Pancreas (tissue), 10 donors: ENCODE measurements at regions not wholly inside any gene's neighbourhood (a gene's known extent, or its start where the extent isn't known, plus 50 kb on each side); places are given as distances from the start of the nearest gene placed in this dataset.

Experiments
- ATAC-seq, 4 donors: fragments of 200-7000 bp; cut with Tn5 transposase; one replicate each; pipeline versions ENCODE4 v1.8.0 to v1.9.1; 2020; ENCODE audit warnings: mild to moderate bottlenecking in 4 of 4, moderate library complexity in 4 of 4
- DNase-seq, 6 donors: peaks; one replicate each; pipeline ENCODE4 v3.0.0-alpha.2; 2020
- FAIRE-seq: peaks from 2 replicates; lab custom pipeline; 2012; peaks lifted over from hg19 to GRCh38; lab: Jason Lieb, UNC
- H3K27ac ChIP-seq, 4 donors: fragments of 200-600 bp; sonication (generic); 1 replicate in 3 of 4; 2 replicates in 1 of 4; pipeline versions ENCODE4 v1.5.0 to v1.8.0; 2020
- H3K27me3 ChIP-seq, 4 donors: fragments of 200-600 bp; one replicate each; pipeline ENCODE4 v1.8.0; 2021
- H3K36me3 ChIP-seq, 3 donors: fragments of 200-600 bp; sonication (generic) in 1 of 3; one replicate each; pipeline versions ENCODE4 v1.5.0 to v1.8.0; 2020 to 2021
- H3K4me1 ChIP-seq, 3 donors: fragments of 200-600 bp; one replicate each; pipeline ENCODE4 v1.8.0; 2021
- H3K4me3 ChIP-seq, 4 donors: fragments of 200-600 bp; sonication (generic) in 2 of 4; one replicate each; pipeline versions ENCODE4 v1.5.0 to v1.8.0; 2020 to 2021
- H3K9me3 ChIP-seq, 4 donors: fragments of 200-600 bp; one replicate each; pipeline ENCODE4 v1.8.0; 2021
- WGBS, 2 donors: extraction: QIAGEN DNeasy Blood & Tissue Kit; methylation state at CpG; one replicate each; pipeline ENCODE4 v1.1.7; 2013; 5-methylcytosine and 5-hydroxymethylcytosine counted together
- intact Hi-C, 3 donors: fragments of 100-400 bp; cut with DNase I; formaldehyde crosslinking; loops; one replicate each; pipeline versions ENCODE4 v1.11.1 to v1.14.2; 2022
- TF ChIP-seq, protein P1 (sequence below), 4 donors: fragments of 200-600 bp; sonication (generic) in 3 of 4; IDR thresholded peaks; one replicate each; pipeline versions ENCODE4 v1.5.0 to v1.8.0; 2021; ENCODE audit warnings: antibody characterized with exemption in 4 of 4
- donor health status: healthy with polysubstance abuse.
- donor health status: DM: no; HTN: no; CAD: no; lungs with moderate emphysema.
- donor health status: DM: no; HTN: no; CAD: no.
- donor health status: control.
- donor health status: control.
- donor health status: Bipolar disorder and iron deficiency.
- donor health status: DM: yes; HTN: yes; CAD: no.
- donor health status: DM: no; HTN: no; CAD: no.
- donor health status: DM: no; HTN: no; CAD: no.
- donor health status: DM: yes; HTN: yes; CAD: no.

DNA sequence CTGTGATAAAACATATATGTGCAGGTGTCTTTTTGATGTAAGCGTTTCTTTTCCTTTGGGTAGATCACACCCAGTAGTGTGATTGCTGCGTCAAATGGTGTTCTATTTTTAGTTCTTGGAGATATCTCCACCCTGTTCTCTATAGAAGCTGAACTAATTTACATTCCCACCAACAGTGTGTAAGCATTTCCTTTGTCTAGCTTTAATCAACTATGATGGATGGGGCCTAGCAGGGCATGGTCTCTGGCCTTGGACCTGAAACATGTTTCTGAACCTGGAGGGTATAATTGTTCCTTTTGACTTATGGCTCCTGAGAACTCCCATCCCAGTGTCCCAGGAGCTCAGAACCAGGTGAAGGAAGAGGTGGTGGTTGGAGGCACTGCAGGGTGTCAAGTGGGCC is 93.9 kb downstream of the HAPSTR1 start:
- FAIRE-seq (no peak), DNase-seq (no peak), ATAC-seq (no peak)
- H3K9me3 ChIP-seq: no peaks in the 10 kb centered on the region
- H3K36me3 ChIP-seq: no peaks in the 10 kb centered on the region
- H3K27ac ChIP-seq: no peak overlapping the region
- TF ChIP-seq, protein P1, sequence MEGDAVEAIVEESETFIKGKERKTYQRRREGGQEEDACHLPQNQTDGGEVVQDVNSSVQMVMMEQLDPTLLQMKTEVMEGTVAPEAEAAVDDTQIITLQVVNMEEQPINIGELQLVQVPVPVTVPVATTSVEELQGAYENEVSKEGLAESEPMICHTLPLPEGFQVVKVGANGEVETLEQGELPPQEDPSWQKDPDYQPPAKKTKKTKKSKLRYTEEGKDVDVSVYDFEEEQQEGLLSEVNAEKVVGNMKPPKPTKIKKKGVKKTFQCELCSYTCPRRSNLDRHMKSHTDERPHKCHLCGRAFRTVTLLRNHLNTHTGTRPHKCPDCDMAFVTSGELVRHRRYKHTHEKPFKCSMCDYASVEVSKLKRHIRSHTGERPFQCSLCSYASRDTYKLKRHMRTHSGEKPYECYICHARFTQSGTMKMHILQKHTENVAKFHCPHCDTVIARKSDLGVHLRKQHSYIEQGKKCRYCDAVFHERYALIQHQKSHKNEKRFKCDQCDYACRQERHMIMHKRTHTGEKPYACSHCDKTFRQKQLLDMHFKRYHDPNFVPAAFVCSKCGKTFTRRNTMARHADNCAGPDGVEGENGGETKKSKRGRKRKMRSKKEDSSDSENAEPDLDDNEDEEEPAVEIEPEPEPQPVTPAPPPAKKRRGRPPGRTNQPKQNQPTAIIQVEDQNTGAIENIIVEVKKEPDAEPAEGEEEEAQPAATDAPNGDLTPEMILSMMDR (IDR thresholded peaks at IDR 0.05): no peak
- intact Hi-C loops: no loop called here
- no peaks in the 10 kb centered on the region for H3K27me3 ChIP-seq
- WGBS, 2 donors: 50 to 52% methylated on average over 2 of the region's 2 CpGs
- no peaks in the 10 kb centered on the region for H3K4me1 ChIP-seq
- H3K4me3 ChIP-seq: no peak overlapping the region

DNA sequence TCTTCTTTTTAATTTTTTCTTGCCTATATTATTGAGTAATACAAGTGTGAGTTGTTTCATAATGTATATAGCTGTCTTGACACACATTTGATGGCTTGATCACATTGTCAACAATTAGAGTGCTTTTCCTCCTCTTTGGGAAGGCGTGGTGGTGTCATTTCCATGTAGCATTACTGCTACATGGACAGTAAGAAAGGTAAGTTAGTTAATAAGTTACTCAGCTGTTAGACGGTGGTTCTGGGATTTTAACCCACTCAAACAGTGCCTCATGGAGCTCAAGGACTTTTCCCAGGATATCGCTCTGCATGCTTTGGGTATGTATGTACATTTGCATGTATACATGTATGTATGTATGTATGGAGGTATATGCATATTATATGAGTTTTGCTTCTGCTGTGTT is 94.6 kb downstream of the HAPSTR1 start:
- WGBS, 2 donors: 27 to 28% methylated on average over 3 of the region's 3 CpGs
- Histone ChIP-seq H3K27ac (no peak overlapping the region), H3K4me3 (no peak overlapping the region), H3K36me3 (no peaks in the 10 kb centered on the region), H3K27me3 (no peaks in the 10 kb centered on the region), H3K9me3 (no peaks in the 10 kb centered on the region), H3K4me1 (no peaks in the 10 kb centered on the region)
- DNase-seq (no peak), FAIRE-seq (no peak), ATAC-seq (peak in 3 of 4 donors; percentile 45 to 60 (median 56))
- TF ChIP-seq, protein P1 (IDR thresholded peaks at IDR 0.05): no peak
- intact Hi-C loops: no loop called here

DNA sequence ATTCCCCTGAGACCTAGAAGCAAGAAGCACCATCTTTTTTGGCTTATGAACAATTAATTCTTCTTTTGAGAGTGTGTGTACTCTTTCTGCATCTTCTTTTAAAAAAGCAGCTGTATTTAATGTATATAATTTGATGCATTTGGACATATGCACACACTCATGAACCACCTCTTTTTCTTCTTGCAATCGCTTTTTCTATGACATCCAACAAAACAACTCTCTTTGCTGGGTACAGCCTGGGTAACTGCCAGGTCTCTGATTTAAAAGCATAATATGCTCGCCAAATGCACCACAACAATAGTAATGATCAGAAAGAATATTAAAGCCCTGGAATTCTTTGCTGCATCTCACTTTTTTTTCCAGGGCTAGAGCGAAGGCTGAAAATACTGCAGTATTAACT is 97.3 kb downstream of the HAPSTR1 start:
- no peaks in the 10 kb centered on the region for H3K36me3 ChIP-seq
- TF ChIP-seq, protein P1 (IDR thresholded peaks at IDR 0.05): no peak
- no peak for ATAC-seq
- no peak overlapping the region for H3K4me3 ChIP-seq
- no peak overlapping the region for H3K27ac ChIP-seq
- FAIRE-seq: no peak
- intact Hi-C loops: no loop called here
- DNase-seq: no peak
- 82 to 85% methylated on average over 3 of the region's 3 CpGs for WGBS, 2 donors
- no peaks in the 10 kb centered on the region for H3K9me3 ChIP-seq
- no peaks in the 10 kb centered on the region for H3K4me1 ChIP-seq
- H3K27me3 ChIP-seq: no peaks in the 10 kb centered on the region

DNA sequence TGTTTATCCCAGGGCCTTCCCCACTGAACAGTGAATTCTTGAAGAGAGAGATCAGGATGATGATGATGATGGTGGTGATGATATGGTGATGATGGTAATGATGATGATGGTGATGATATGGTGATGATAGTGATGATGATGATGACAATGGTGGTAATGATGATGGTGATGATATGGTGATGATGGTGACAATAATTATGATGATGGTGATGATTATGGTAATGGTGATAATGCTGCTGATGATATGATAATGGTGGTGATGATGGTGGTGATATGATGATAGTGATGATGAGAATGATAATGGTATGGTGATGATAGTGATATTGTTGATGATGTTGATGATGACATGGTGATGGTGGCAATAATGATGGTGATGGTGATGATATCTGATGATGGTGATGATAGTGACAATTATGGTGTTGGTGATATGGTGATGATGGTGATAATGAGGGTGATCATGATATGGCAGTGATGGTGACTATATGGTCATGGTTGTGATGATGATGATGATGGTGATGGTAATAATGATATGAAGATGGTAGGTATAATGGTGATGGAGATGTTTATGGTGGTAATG is 99.9 kb downstream of the HAPSTR1 start:
- Histone ChIP-seq H3K4me1 (no peaks in the 10 kb centered on the region), H3K36me3 (no peaks in the 10 kb centered on the region), H3K9me3 (no peaks in the 10 kb centered on the region), H3K4me3 (no peak overlapping the region), H3K27ac (no peak overlapping the region), H3K27me3 (no peaks in the 10 kb centered on the region)
- ATAC-seq: no peak
- TF ChIP-seq, protein P1 (IDR thresholded peaks at IDR 0.05): no peak
- intact Hi-C loops: no loop called here
- no peak for FAIRE-seq
- no peak for DNase-seq

DNA sequence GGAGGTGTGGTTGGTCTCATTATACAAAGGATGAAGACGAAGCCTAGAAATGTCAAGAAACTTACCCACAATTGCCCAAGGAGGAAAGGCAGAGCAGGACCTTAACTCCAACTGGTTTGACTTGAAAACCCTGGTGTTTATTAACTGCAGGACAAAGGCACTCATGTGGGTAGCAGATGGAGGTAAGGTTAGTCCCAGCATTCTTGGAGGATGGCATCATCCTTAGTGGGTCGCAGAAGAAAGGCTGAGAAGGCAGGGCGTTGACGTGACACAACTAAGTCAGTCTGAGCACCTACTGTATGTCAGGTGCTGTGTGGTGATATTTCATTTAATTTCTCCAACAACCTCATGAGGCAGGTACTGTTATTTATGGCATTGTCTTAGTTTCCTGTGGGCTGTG is 101.3 kb downstream of the HAPSTR1 start:
- WGBS, 2 donors: 50 to 62% methylated on average over 4 of the region's 4 CpGs
- Histone ChIP-seq H3K4me1 (no peaks in the 10 kb centered on the region), H3K36me3 (no peaks in the 10 kb centered on the region), H3K4me3 (no peak overlapping the region), H3K9me3 (no peaks in the 10 kb centered on the region), H3K27me3 (no peaks in the 10 kb centered on the region), H3K27ac (no peak overlapping the region)
- intact Hi-C loops: no loop called here
- TF ChIP-seq, protein P1 (IDR thresholded peaks at IDR 0.05): no peak
- FAIRE-seq (no peak), DNase-seq (no peak), ATAC-seq (no peak)
